Lower lobe of right lung (tissue), 2 donors: ENCODE measurements at regions not wholly inside any gene's neighbourhood (a gene's known extent, or its start where the extent isn't known, plus 50 kb on each side); places are given as distances from the start of the nearest gene placed in this dataset.

Experiments used
- ATAC-seq, 2 donors: fragments of 200-7000 bp; cut with Tn5 transposase; one replicate each; pipeline ENCODE4 v1.9.1; 2020 to 2022; ENCODE audit warnings: mild to moderate bottlenecking in 2 of 2, moderate library complexity in 2 of 2
- DNase-seq: peaks from one replicate; pipeline ENCODE4 v3.0.0-alpha.2; 2020
- H3K27ac ChIP-seq: fragments of 200-600 bp; one replicate; pipeline ENCODE4 v1.8.0; 2022
- H3K27me3 ChIP-seq: fragments of 200-600 bp; one replicate; pipeline ENCODE4 v1.8.0; 2022; ENCODE audit warnings: low read depth
- H3K36me3 ChIP-seq: fragments of 200-600 bp; one replicate; pipeline ENCODE4 v1.8.0; 2022; ENCODE audit warnings: mild to moderate bottlenecking
- H3K4me1 ChIP-seq: fragments of 200-600 bp; one replicate; pipeline ENCODE4 v1.8.0; 2022
- H3K4me3 ChIP-seq: fragments of 200-600 bp; one replicate; pipeline ENCODE4 v1.8.0; 2022; ENCODE audit warnings: mild to moderate bottlenecking
- H3K9me3 ChIP-seq: fragments of 200-600 bp; one replicate; pipeline ENCODE4 v1.8.0; 2022
- intact Hi-C: fragments of 100-400 bp; cut with DNase I; formaldehyde crosslinking; loops from one replicate; pipeline ENCODE4 v1.11.0; 2022
- TF ChIP-seq, protein P1 (sequence below): fragments of 200-600 bp; IDR thresholded peaks from one replicate; pipeline ENCODE4 v1.8.0; 2022; ENCODE audit warnings: antibody characterized with exemption, mild to moderate bottlenecking
- donor health status: DM: no; HTN: yes; CAD: no; lungs with severe emphysema.

DNA sequence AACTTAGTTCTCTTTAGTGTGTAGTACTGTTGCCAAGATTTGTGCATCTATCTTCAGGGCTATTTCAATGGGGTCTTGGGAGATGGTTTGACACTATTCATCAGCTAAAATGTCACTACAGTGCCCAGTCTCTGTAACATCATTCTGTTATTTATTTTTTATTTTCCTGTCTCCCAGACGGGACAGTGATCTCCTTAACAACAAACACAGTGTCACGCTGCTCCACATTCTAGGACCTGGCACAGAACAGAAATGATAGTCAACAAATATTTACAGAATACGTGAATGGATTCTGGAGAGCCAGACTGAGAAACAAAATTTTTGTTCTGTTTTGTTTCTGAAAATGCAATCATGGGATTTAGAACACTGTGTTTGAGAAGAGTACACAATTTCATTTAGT is 937.7 kb upstream of the LRRN3 start:
- DNase-seq: no peak
- Histone ChIP-seq H3K4me3 (no peak overlapping the region), H3K36me3 (no peaks in the 10 kb centered on the region), H3K9me3 (no peaks in the 10 kb centered on the region), H3K27me3 (no peaks in the 10 kb centered on the region), H3K27ac (no peak overlapping the region), H3K4me1 (no peaks in the 10 kb centered on the region)
- intact Hi-C loops: no loop called here
- no peak for ATAC-seq
- TF ChIP-seq, protein P1, sequence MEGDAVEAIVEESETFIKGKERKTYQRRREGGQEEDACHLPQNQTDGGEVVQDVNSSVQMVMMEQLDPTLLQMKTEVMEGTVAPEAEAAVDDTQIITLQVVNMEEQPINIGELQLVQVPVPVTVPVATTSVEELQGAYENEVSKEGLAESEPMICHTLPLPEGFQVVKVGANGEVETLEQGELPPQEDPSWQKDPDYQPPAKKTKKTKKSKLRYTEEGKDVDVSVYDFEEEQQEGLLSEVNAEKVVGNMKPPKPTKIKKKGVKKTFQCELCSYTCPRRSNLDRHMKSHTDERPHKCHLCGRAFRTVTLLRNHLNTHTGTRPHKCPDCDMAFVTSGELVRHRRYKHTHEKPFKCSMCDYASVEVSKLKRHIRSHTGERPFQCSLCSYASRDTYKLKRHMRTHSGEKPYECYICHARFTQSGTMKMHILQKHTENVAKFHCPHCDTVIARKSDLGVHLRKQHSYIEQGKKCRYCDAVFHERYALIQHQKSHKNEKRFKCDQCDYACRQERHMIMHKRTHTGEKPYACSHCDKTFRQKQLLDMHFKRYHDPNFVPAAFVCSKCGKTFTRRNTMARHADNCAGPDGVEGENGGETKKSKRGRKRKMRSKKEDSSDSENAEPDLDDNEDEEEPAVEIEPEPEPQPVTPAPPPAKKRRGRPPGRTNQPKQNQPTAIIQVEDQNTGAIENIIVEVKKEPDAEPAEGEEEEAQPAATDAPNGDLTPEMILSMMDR: no peak

DNA sequence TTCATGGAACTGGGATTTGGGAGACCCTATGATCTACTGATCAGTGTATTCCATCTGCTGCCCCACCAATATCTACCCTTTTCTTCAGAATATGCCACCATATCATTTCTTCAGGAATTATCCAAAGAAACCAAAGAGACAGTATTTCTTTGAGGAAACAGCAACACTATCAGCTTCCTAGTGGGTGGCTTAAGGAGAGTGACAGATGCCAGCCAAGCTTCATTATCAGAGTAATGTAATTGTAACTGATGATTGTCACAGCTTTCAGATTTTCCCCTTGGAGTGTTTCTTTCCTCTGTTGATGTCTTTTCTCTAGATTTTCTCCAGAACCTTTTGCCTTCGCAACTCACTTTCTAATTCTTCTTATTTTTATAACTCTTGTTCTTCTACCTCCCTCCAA is 934.4 kb upstream of the LRRN3 start:
- Histone ChIP-seq H3K4me1 (no peaks in the 10 kb centered on the region), H3K4me3 (no peak overlapping the region), H3K9me3 (no peaks in the 10 kb centered on the region), H3K27me3 (no peaks in the 10 kb centered on the region), H3K36me3 (no peaks in the 10 kb centered on the region), H3K27ac (no peak overlapping the region)
- DNase-seq (no peak), ATAC-seq (no peak)
- intact Hi-C loops: no loop called here
- TF ChIP-seq, protein P1: no peak

DNA sequence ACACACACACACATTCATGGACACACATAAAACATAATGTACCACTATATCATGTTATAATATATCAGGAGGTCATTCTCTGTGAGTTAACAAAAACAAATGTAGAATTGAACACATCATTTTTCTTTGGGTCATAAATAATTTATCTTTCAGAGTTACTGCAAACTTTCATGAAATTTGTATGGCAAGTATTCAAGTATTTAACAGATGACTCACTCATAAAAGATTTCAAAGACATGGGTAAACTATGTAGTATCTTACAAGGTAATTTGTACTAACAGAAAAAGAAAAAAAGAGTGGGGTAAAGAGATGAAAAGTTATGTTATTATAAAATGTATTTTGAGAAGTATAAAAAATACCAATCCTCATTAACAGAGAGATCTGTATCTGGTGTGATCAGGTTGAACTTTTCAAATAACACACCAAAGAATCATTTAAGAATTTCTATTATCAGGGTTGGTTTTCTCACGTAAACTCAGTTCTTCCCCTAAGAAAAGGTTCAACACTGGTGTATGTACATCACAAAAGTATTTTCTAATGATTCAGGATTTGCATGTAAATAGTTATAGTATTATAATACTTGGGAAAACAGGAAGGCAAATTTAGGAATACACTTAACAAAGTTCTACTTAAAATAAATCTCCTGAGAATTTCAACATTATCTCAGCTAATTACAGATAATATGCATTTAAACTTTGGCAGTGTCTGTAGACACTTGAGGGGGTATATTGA is 933.1 kb upstream of the LRRN3 start:
- DNase-seq (no peak), ATAC-seq (no peak)
- H3K4me1 ChIP-seq: no peaks in the 10 kb centered on the region
- intact Hi-C loops: no loop called here
- no peaks in the 10 kb centered on the region for H3K9me3 ChIP-seq
- TF ChIP-seq, protein P1: no peak
- no peak overlapping the region for H3K27ac ChIP-seq
- H3K36me3 ChIP-seq: no peaks in the 10 kb centered on the region
- H3K27me3 ChIP-seq: no peaks in the 10 kb centered on the region
- H3K4me3 ChIP-seq: no peak overlapping the region

DNA sequence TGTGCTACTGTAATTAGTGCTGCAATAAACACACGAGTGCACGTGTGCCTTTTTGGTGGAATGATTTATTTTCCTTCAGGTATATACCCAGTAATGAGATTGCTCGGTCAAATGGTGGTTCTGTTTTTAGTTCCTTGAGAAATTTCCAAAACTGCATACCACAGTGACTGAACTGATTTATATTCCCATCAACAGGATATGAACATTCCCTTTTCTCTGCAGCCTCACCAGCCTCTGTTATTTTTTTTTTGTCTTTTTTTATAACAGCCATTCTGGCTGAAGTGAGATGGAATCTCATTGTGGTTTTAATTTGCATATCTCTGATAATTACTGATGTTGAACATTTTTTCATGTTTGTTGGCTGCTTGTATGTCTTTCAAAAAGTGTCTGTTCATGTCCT is 922.9 kb upstream of the LRRN3 start:
- H3K4me1 ChIP-seq: no peaks in the 10 kb centered on the region

DNA sequence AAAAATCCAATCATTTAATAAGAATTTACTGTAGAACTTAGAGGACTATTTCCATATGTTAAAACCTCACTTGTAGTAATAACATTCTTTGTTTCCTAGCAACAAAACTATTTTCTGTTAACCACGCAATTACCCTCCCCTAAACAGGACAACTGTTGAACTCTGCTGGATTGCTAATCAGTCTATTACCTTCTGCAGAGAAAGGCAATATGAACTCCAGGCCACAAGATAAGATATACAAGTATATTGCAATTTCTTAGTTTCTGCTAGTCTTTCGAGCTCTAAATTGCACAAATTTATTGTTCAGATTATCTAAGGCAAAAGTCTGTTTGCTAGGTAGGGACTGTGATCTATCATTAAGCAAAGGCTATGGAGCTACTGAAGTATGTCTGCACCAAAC is 920.1 kb upstream of the LRRN3 start:
- H3K27ac ChIP-seq: no peak overlapping the region
- no peaks in the 10 kb centered on the region for H3K4me1 ChIP-seq
- no peaks in the 10 kb centered on the region for H3K27me3 ChIP-seq
- TF ChIP-seq, protein P1: no peak
- no peak for ATAC-seq
- DNase-seq: no peak
- H3K36me3 ChIP-seq: no peaks in the 10 kb centered on the region
- H3K9me3 ChIP-seq: no peaks in the 10 kb centered on the region
- intact Hi-C loops: no loop called here
- H3K4me3 ChIP-seq: no peak overlapping the region

More for the DNA sequence above, 922.9 kb upstream of the LRRN3 start:
- Histone ChIP-seq H3K4me3 (no peak overlapping the region), H3K27me3 (no peaks in the 10 kb centered on the region), H3K9me3 (no peaks in the 10 kb centered on the region), H3K27ac (no peak overlapping the region), H3K36me3 (no peaks in the 10 kb centered on the region)
- TF ChIP-seq, protein P1: no peak
- intact Hi-C loops: no loop called here
- ATAC-seq (no peak), DNase-seq (no peak)
